ENCODE measurements at regions not wholly inside any gene's neighbourhood (a gene's known extent, or its start where the extent isn't known, plus 50 kb on each side); places are given as distances from the start of the nearest gene placed in this dataset.

DNA sequence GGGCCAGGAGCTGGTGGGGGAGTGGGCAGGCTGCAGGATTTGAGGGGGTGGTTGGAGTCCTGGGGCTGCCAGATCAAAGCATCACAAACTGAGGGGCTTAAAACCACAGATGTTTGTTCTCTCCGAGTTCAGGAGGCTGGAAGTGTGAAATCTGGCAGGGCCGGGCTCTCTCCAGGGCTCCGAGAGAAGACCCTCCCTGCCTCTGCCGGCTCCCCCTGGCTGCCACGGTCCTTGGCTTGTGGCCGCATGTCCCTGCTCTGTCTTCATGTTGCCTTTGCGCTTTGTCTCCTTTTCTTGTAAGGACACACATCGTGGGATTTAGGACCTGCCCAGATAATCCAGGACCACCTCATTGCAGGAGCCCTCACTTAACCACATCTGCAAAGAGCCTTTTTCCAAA is 139.8 kb upstream of the GSE1 start:
- DNase-seq, result no peak
- Histone ChIP-seq H3K27me3 (no peaks in the 10 kb centered on the region), H3K4me3 (no peak overlapping the region), H3K4me1 (peaks cover 10% of the 10 kb centered on the region), H3K27ac (no peak overlapping the region), H3K36me3 (replicated peaks in 1 of 2; ENCODE audit: insufficient read depth in 1 of 2, low read depth in 2 of 2) (no peaks in the 10 kb centered on the region), H3K9me3 (no peaks in the 10 kb centered on the region)
- TF ChIP-seq, protein P1, sequence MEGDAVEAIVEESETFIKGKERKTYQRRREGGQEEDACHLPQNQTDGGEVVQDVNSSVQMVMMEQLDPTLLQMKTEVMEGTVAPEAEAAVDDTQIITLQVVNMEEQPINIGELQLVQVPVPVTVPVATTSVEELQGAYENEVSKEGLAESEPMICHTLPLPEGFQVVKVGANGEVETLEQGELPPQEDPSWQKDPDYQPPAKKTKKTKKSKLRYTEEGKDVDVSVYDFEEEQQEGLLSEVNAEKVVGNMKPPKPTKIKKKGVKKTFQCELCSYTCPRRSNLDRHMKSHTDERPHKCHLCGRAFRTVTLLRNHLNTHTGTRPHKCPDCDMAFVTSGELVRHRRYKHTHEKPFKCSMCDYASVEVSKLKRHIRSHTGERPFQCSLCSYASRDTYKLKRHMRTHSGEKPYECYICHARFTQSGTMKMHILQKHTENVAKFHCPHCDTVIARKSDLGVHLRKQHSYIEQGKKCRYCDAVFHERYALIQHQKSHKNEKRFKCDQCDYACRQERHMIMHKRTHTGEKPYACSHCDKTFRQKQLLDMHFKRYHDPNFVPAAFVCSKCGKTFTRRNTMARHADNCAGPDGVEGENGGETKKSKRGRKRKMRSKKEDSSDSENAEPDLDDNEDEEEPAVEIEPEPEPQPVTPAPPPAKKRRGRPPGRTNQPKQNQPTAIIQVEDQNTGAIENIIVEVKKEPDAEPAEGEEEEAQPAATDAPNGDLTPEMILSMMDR (IDR thresholded peaks at IDR 0.05), result no peak
- no peak for TF ChIP-seq POLR2A (IDR thresholded peaks at IDR 0.05)
- WGBS, 2 donors, result 91% methylated on average over 4 to 8 of the region's 8 CpGs
- intact Hi-C loops (cut with DNase I), result no loop called here
- no peak for ATAC-seq

DNA sequence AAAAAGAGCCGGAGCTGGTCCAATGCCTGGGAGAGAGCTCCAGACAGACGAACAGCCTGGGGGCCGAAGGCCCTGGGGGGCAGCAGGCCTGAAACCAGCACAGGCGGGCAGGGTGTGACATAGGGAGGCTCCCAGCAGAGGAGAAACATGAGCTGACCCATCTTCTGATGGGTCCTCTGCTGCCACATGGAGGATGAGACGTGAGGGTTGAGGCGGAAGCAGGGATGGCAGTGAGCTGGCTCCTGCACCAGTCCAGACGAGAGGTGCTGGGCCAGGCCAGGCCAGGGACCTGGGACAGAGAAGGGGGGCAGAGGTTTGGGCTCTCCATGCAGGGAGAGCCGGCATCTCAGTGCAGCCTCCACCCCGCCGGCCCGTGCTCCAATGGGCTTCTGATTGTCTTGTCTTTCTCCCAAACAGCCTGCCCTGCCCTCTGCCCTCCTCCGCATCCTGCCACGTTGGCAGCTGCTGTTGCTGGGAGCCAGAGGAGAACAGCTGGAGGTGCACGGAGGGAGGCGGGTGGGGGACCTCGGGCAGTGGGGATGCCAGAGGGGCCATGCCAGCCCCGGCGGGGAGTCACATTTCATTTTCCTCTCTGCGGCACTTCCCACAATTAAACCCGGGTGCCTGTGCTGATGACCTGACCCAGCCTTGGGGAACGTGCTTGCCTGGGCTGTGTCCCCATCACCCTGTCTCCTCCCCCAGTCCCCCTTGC is 139.1 kb upstream of the GSE1 start:
- H3K4me3 ChIP-seq, result no peak overlapping the region
- H3K9me3 ChIP-seq, result no peaks in the 10 kb centered on the region
- ATAC-seq (no peak), DNase-seq (no peak)
- 86 to 89% methylated on average over 12 to 21 of the region's 21 CpGs for WGBS, 2 donors
- no peak for TF ChIP-seq POLR2A (IDR thresholded peaks at IDR 0.05)
- TF ChIP-seq, protein P1 (IDR thresholded peaks at IDR 0.05), result no peak
- H3K27ac ChIP-seq, result no peak overlapping the region
- H3K27me3 ChIP-seq, result no peaks in the 10 kb centered on the region
- peaks cover 10% of the 10 kb centered on the region for H3K4me1 ChIP-seq
- intact Hi-C loops (cut with DNase I), result no loop called here
- H3K36me3 ChIP-seq (replicated peaks in 1 of 2; ENCODE audit: insufficient read depth in 1 of 2, low read depth in 2 of 2), result no peaks in the 10 kb centered on the region

DNA sequence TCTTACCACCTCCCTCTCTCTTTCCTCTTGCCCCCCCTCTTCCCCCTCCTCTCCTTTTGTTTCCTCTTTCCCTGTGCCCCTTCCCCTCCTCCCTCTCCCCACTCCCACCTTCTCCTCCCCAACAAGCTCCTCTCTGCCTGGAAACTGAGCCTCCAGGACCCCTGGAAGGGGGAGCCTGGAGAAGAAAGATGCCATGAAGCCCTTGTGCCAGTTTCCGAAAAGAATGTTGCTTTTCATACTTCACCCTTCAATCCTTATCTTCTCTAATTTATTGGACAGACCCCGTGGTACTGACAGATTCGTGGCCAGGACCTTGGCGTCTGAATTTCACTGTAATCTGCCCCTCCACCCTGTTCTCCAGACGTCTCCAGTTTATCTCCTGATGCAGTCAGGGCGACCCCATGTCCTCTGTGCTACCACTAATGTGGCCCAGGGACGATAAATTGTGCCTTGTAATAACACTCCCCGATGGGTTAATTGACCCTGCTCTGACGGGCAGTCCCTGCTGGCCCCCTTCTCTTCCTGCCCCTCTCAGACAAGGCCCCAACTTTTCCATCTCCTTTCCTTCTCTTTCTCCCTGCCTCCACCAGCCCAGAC is 138.4 kb upstream of the GSE1 start:
- no peak for TF ChIP-seq POLR2A (IDR thresholded peaks at IDR 0.05)
- TF ChIP-seq, protein P1 (IDR thresholded peaks at IDR 0.05), result no peak
- no peaks in the 10 kb centered on the region for H3K36me3 ChIP-seq (replicated peaks in 1 of 2; ENCODE audit: insufficient read depth in 1 of 2, low read depth in 2 of 2)
- H3K27ac ChIP-seq, result no peak overlapping the region
- WGBS, 2 donors, result 64 to 68% methylated on average over 9 of the region's 9 CpGs
- peaks cover 10% of the 10 kb centered on the region for H3K4me1 ChIP-seq
- DNase-seq, result no peak
- no peak overlapping the region for H3K4me3 ChIP-seq
- H3K27me3 ChIP-seq, result no peaks in the 10 kb centered on the region
- ATAC-seq, result no peak
- intact Hi-C loops (cut with DNase I), result no loop called here
- no peaks in the 10 kb centered on the region for H3K9me3 ChIP-seq

DNA sequence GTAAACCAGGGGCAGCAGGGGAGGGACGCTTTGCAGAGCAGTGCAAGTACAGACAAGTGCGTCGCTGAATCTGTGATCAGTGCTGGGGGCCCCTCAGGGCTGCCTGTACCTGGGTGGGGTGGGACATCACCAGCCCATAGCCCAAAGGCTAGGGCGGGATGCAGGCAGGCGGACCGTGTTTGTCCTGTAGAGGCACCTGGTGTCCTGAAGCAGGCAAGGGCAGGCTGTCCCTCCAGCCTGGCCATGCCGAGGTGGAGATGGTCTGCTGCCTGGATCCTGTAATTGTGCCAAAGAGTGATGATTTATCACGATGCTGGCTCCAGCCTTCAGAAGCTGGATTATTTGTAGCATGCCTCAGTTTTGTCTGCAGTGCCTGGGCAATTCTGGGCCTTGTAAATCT is 137.9 kb upstream of the GSE1 start:
- Histone ChIP-seq H3K9me3 (no peaks in the 10 kb centered on the region), H3K27ac (no peak overlapping the region), H3K4me1 (peaks cover 10% of the 10 kb centered on the region), H3K4me3 (no peak overlapping the region), H3K27me3 (no peaks in the 10 kb centered on the region), H3K36me3 (replicated peaks in 1 of 2; ENCODE audit: insufficient read depth in 1 of 2, low read depth in 2 of 2) (no peaks in the 10 kb centered on the region)
- WGBS, 2 donors, result 87 to 94% methylated on average over 3 to 8 of the region's 8 CpGs
- TF ChIP-seq, protein P1 (IDR thresholded peaks at IDR 0.05), result no peak
- no peak for TF ChIP-seq POLR2A (IDR thresholded peaks at IDR 0.05)
- intact Hi-C loops (cut with DNase I), result no loop called here
- no peak for DNase-seq
- ATAC-seq, result no peak

All from body of pancreas (tissue), 4 donors.